ENCODE measurements at regions not wholly inside any gene's neighbourhood (a gene's known extent, or its start where the extent isn't known, plus 50 kb on each side); places are given as distances from the start of the nearest gene placed in this dataset.

DNA sequence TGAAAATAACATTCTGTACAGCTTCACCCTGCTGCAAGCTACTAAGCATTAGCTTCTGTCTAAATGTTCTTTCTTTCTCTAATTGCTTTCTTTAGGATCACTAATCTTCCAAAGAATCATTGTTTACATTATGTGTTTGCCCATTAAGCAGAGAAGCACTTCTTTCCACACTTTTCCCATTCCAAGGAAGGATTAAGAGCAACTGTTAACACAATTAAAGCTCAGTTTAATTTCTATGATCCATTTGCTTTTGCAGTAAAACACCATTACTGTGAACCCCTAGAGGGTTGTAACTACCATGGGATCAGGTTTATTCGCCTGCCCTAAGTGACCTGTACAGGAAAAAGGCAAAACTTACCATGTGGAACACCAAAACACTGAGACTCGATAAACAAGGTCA, 125.8 kb upstream of the ZNF385D start:
- no peaks in the 10 kb centered on the region for H3K4me1 ChIP-seq
- intact Hi-C loops (cut with DNase I): no loop called here
- TF ChIP-seq CTCF (IDR thresholded peaks at IDR 0.05): no peak

DNA sequence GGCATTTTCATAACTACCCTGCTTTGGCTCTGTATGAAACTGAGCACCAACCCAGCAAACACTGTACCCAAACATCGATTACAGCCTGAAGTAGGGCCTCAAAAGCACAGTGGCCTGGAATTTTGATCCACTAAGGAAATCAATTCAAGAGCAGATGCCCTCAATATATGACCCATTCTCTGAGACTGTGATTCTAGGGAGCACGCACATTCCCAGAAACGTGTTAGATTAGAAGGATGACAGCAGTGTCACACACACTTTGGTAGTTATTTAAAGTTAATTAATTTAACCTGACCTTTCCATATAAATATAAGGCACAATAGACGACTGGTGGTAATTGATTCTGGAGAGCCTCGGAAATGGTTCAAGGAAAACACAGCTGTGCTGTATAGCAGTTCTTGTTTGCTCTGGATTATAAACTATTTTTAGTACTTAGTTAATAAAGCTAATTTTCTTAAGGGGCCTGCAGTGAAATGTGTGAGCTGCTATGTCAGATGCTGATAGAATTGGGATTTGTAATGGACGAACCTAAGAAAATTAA, 126.3 kb upstream of the ZNF385D start:
- H3K27ac ChIP-seq: no peak overlapping the region
- H3K4me1 ChIP-seq: no peaks in the 10 kb centered on the region
- intact Hi-C loops (cut with DNase I): no loop called here
- no peaks in the 10 kb centered on the region for H3K36me3 ChIP-seq
- H3K4me3 ChIP-seq: no peak overlapping the region
- peaks cover 0 to 10% of the 10 kb centered on the region in 2 donors for H3K9me3 ChIP-seq
- DNase-seq (no peak), ATAC-seq (no peak)
- TF ChIP-seq CTCF (IDR thresholded peaks at IDR 0.05): no peak
- no peaks in the 10 kb centered on the region for H3K27me3 ChIP-seq

More for the DNA sequence above, 125.8 kb upstream of the ZNF385D start:
- Histone ChIP-seq H3K4me3 (no peak overlapping the region), H3K27ac (no peak overlapping the region), H3K9me3 (peaks cover 0 to 10% of the 10 kb centered on the region in 2 donors), H3K27me3 (no peaks in the 10 kb centered on the region), H3K36me3 (no peaks in the 10 kb centered on the region)
- DNase-seq (no peak), ATAC-seq (no peak)

- TF ChIP-seq CTCF (IDR thresholded peaks at IDR 0.05): no peak
- intact Hi-C loops (cut with DNase I): no loop called here
- peaks cover 0 to 9% of the 10 kb centered on the region in 2 donors for H3K9me3 ChIP-seq
- no peaks in the 10 kb centered on the region for H3K27me3 ChIP-seq
- ATAC-seq (no peak), DNase-seq (peak in 2 of 4 donors; percentile 83 to 91)
- H3K4me1 ChIP-seq: no peaks in the 10 kb centered on the region
- no peaks in the 10 kb centered on the region for H3K36me3 ChIP-seq
- H3K27ac ChIP-seq: no peak overlapping the region
- no peak overlapping the region for H3K4me3 ChIP-seq
These were observed 128.3 kb upstream of the ZNF385D start for GRCh38 chr3:21879184-21879886.

DNA sequence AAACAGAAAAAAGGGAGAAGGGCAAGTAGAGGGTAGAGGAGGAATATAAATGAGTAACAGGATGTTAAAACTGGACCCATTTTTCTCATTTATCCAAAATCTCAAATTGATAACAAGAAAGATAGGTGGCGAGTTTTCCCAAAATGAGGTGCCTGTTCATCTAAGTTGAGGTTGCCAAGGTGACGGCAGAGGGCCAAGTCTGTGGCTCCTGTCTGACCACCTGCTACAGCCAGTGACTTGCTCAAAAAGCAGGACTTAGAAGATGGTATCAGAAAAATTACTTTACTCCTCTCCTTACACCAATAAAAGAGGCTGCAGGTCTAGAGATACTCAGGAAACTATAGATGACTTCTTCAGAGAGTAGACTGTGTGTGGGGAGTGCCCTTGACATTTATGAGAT, 137.6 kb upstream of the ZNF385D start:
- TF ChIP-seq CTCF (IDR thresholded peaks at IDR 0.05): no peak
- H3K4me3 ChIP-seq: no peak overlapping the region
- H3K27ac ChIP-seq: no peak overlapping the region
- ATAC-seq (no peak), DNase-seq (no peak)
- no peaks in the 10 kb centered on the region for H3K27me3 ChIP-seq
- intact Hi-C loops (cut with DNase I): no loop called here
- H3K36me3 ChIP-seq: no peaks in the 10 kb centered on the region
- H3K4me1 ChIP-seq: no peaks in the 10 kb centered on the region
- H3K9me3 ChIP-seq: no peaks in the 10 kb centered on the region

DNA sequence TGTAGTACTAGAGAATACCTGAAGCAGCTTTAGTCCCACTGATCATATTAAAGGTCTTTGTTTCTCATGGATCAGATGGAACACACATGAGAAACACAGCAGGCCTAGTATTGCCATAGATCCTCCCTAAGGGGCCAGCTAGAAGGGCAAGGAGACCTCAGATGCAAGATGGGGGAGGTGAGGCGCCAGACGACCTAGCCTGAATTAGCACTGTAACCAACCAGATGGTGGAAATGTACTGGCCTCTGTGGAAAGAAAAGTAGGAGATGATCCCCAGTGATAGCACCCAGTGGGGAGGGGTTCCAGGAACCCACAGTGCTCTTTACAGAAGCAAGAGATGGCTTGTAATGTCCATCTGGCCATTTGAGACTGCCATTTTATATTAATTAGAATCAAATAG, 138.2 kb upstream of the ZNF385D start:
- no peak overlapping the region for H3K4me3 ChIP-seq
- H3K36me3 ChIP-seq: no peaks in the 10 kb centered on the region
- no peaks in the 10 kb centered on the region for H3K4me1 ChIP-seq
- H3K9me3 ChIP-seq: no peaks in the 10 kb centered on the region
- intact Hi-C loops (cut with DNase I): no loop called here
- no peaks in the 10 kb centered on the region for H3K27me3 ChIP-seq
- TF ChIP-seq CTCF (IDR thresholded peaks at IDR 0.05): no peak
- ATAC-seq (no peak), DNase-seq (no peak)
- no peak overlapping the region for H3K27ac ChIP-seq

Data from left lung (tissue), 4 donors.